ENCODE measurements at regions not wholly inside any gene's neighbourhood (a gene's known extent, or its start where the extent isn't known, plus 50 kb on each side); places are given as distances from the start of the nearest gene placed in this dataset.

DNA sequence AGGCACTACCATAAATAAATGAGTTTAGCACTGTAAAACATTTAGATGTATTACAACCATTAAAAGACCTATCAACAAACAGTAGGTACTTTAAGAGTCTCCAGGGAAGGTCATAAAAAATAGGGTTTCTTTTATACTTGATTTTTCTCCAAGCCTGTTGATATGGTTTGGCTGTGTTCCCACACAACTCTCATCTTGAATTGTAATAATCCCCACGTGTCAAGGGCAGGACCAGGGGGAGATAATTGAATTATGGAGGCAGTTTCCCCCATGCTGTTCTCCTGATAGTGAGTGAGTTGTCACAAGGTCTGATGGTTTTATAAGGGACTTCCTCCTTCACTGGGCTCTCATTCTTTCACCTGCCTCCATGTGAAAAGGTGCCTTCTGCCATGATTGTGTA is 468.9 kb upstream of the UBE2E2 start:
- Histone ChIP-seq H2AFZ (ENCODE audit: low read depth, low read length) (no peak overlapping the region), H3K4me3 (replicated peaks in 1 of 3; ENCODE audit: insufficient read depth in 1 of 3, low read depth in 1 of 3, low read length in 3 of 3) (no peak overlapping the region), H3K9me1 (replicated peaks; ENCODE audit: control insufficient read depth, extremely low read depth, insufficient read depth, low read length) (no peaks in the 10 kb centered on the region), H3K4me1 (ENCODE audit: control insufficient read depth, extremely low read depth, insufficient read depth, low read length) (no peaks in the 10 kb centered on the region), H3K4me2 (ENCODE audit: insufficient read depth, low read length) (no peak overlapping the region), H3K9ac (replicated peaks; ENCODE audit: extremely low read depth, insufficient read depth, low read length) (no peak overlapping the region), H3K9me3 (replicated peaks; ENCODE audit: control insufficient read depth, insufficient read depth, low read length) (no peaks in the 10 kb centered on the region), H3K27ac (ENCODE audit: insufficient read depth, low read depth, low read length) (no peak overlapping the region), H3K27me3 (ENCODE audit: control insufficient read depth in 2 of 2, insufficient read depth in 2 of 2, low read length in 2 of 2) (no peaks in the 10 kb centered on the region), H3K36me3 (ENCODE audit: control insufficient read depth in 2 of 2, extremely low read depth in 1 of 2, insufficient read depth in 2 of 2, low read length in 2 of 2) (no peaks in the 10 kb centered on the region), H4K20me1 (replicated peaks; ENCODE audit: control insufficient read depth, extremely low read depth, insufficient read depth, low read length) (no peaks in the 10 kb centered on the region), H3K79me2 (ENCODE audit: control insufficient read depth, insufficient read depth, low read length) (no peaks in the 10 kb centered on the region)
- POLR2A ChIA-PET: no interaction called here
- CTCF ChIA-PET: no interaction called here
- dilution Hi-C loops (cut with MboI; ENCODE audit: extremely low pct_ligation_motif_present, low sequenced_read_pairs) (no loop called here), intact Hi-C loops (cut with micrococcal nuclease) (no loop called here)
- no peak for TF ChIP-seq POLR2AphosphoS5 (IDR thresholded peaks at IDR 0.05; ENCODE audit: insufficient read depth, low read depth, low read length)
- no peak for TF ChIP-seq JUN (IDR thresholded peaks at IDR 0.05; ENCODE audit: borderline replicate concordance, insufficient read depth, insufficient read length, low read depth)
- no peak for TF ChIP-seq MYC (IDR thresholded peaks at IDR 0.05; ENCODE audit: low read depth, low read length)
- TF ChIP-seq, protein P1, sequence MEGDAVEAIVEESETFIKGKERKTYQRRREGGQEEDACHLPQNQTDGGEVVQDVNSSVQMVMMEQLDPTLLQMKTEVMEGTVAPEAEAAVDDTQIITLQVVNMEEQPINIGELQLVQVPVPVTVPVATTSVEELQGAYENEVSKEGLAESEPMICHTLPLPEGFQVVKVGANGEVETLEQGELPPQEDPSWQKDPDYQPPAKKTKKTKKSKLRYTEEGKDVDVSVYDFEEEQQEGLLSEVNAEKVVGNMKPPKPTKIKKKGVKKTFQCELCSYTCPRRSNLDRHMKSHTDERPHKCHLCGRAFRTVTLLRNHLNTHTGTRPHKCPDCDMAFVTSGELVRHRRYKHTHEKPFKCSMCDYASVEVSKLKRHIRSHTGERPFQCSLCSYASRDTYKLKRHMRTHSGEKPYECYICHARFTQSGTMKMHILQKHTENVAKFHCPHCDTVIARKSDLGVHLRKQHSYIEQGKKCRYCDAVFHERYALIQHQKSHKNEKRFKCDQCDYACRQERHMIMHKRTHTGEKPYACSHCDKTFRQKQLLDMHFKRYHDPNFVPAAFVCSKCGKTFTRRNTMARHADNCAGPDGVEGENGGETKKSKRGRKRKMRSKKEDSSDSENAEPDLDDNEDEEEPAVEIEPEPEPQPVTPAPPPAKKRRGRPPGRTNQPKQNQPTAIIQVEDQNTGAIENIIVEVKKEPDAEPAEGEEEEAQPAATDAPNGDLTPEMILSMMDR (IDR thresholded peaks at IDR 0.05; ENCODE audit: extremely low read depth in 1 of 2, insufficient read depth in 1 of 2, low read depth in 1 of 2, low read length in 2 of 2): no peak
- no peak for TF ChIP-seq POLR2A (IDR thresholded peaks at IDR 0.05; ENCODE audit: low read depth, low read length)
- TF ChIP-seq, protein P2, sequence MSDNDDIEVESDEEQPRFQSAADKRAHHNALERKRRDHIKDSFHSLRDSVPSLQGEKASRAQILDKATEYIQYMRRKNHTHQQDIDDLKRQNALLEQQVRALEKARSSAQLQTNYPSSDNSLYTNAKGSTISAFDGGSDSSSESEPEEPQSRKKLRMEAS (IDR thresholded peaks at IDR 0.05; ENCODE audit: insufficient read depth, insufficient read length): no peak
- TF ChIP-seq FOS (IDR thresholded peaks at IDR 0.05; ENCODE audit: borderline replicate concordance, insufficient read depth, low read length): no peak
- no TSS peak for BruUV-seq (replicated peaks)
- no peak for DNase-seq (ENCODE audit: low read depth, low spot score)
- FAIRE-seq: no peak

DNA sequence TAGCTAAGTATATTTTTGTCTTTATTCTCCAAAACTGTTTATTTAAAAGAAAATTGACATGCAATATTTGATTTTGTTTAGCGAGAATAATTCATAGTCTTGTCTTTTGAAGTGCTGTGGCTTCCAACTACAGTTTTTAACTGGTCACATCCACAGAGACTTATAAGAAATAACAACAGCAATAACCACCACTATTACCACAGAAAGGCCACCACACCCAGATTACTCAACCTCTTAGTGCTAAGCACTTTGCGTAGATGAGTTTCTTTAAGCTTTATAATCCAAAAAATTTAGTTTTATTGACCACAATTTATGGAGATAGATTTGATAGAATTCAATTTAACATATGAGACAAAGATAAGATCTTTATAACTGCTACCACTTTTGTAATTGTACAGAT is 468.4 kb upstream of the UBE2E2 start:
- POLR2A ChIA-PET: no interaction called here
- Histone ChIP-seq H3K79me2 (ENCODE audit: control insufficient read depth, insufficient read depth, low read length) (no peaks in the 10 kb centered on the region), H3K27ac (ENCODE audit: insufficient read depth, low read depth, low read length) (no peak overlapping the region), H3K4me1 (ENCODE audit: control insufficient read depth, extremely low read depth, insufficient read depth, low read length) (no peaks in the 10 kb centered on the region), H3K4me3 (replicated peaks in 1 of 3; ENCODE audit: insufficient read depth in 1 of 3, low read depth in 1 of 3, low read length in 3 of 3) (no peak overlapping the region), H4K20me1 (replicated peaks; ENCODE audit: control insufficient read depth, extremely low read depth, insufficient read depth, low read length) (no peaks in the 10 kb centered on the region), H2AFZ (ENCODE audit: low read depth, low read length) (no peak overlapping the region), H3K9me1 (replicated peaks; ENCODE audit: control insufficient read depth, extremely low read depth, insufficient read depth, low read length) (no peaks in the 10 kb centered on the region), H3K4me2 (ENCODE audit: insufficient read depth, low read length) (no peak overlapping the region), H3K9me3 (replicated peaks; ENCODE audit: control insufficient read depth, insufficient read depth, low read length) (no peaks in the 10 kb centered on the region), H3K27me3 (ENCODE audit: control insufficient read depth in 2 of 2, insufficient read depth in 2 of 2, low read length in 2 of 2) (no peaks in the 10 kb centered on the region), H3K9ac (replicated peaks; ENCODE audit: extremely low read depth, insufficient read depth, low read length) (no peak overlapping the region), H3K36me3 (ENCODE audit: control insufficient read depth in 2 of 2, extremely low read depth in 1 of 2, insufficient read depth in 2 of 2, low read length in 2 of 2) (no peaks in the 10 kb centered on the region)
- TF ChIP-seq, protein P2 (IDR thresholded peaks at IDR 0.05; ENCODE audit: insufficient read depth, insufficient read length): no peak
- TF ChIP-seq FOS (IDR thresholded peaks at IDR 0.05; ENCODE audit: borderline replicate concordance, insufficient read depth, low read length): no peak
- BruUV-seq (replicated peaks): no TSS peak
- no peak for DNase-seq (ENCODE audit: low read depth, low spot score)
- dilution Hi-C loops (cut with MboI; ENCODE audit: extremely low pct_ligation_motif_present, low sequenced_read_pairs) (no loop called here), intact Hi-C loops (cut with micrococcal nuclease) (no loop called here)
- no peak for FAIRE-seq
- CTCF ChIA-PET: interaction anchor here (1.3 kb wide), 1 partner anchor 9 kb away, joined by 3 read pairs; no protein-coding TSS in a partner anchor

Measured in endothelial cell of umbilical vein (primary cell).